ENCODE measurements at regions not wholly inside any gene's neighbourhood (a gene's known extent, or its start where the extent isn't known, plus 50 kb on each side); places are given as distances from the start of the nearest gene placed in this dataset.

GRCh38 chr5:135102716-135103574, 68.9 kb upstream of the PITX1 start:
- TF ChIP-seq, protein P1, sequence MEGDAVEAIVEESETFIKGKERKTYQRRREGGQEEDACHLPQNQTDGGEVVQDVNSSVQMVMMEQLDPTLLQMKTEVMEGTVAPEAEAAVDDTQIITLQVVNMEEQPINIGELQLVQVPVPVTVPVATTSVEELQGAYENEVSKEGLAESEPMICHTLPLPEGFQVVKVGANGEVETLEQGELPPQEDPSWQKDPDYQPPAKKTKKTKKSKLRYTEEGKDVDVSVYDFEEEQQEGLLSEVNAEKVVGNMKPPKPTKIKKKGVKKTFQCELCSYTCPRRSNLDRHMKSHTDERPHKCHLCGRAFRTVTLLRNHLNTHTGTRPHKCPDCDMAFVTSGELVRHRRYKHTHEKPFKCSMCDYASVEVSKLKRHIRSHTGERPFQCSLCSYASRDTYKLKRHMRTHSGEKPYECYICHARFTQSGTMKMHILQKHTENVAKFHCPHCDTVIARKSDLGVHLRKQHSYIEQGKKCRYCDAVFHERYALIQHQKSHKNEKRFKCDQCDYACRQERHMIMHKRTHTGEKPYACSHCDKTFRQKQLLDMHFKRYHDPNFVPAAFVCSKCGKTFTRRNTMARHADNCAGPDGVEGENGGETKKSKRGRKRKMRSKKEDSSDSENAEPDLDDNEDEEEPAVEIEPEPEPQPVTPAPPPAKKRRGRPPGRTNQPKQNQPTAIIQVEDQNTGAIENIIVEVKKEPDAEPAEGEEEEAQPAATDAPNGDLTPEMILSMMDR (IDR thresholded peaks at IDR 0.05 in 4 of 5, conservative IDR thresholded peaks at IDR 0.05 in 1 of 5): no peak
- TF ChIP-seq POLR2A (IDR thresholded peaks at IDR 0.05): no peak
